HG03575 (cell line): ENCODE measurements at regions not wholly inside any gene's neighbourhood (a gene's known extent, or its start where the extent isn't known, plus 50 kb on each side); places are given as distances from the start of the nearest gene placed in this dataset.
A peak's percentile ranks its signal among the peaks of the same experiment; 100 is the strongest.

Source experiments
- ATAC-seq: cut with Tn5 transposase; IDR thresholded peaks from one replicate; pipeline ENCODE4 v1.9.1; 2021; ENCODE audit not compliant: unreplicated experiment, insufficient number of reproducible peaks, low FRiP score; ENCODE audit errors: extremely low read depth

DNA sequence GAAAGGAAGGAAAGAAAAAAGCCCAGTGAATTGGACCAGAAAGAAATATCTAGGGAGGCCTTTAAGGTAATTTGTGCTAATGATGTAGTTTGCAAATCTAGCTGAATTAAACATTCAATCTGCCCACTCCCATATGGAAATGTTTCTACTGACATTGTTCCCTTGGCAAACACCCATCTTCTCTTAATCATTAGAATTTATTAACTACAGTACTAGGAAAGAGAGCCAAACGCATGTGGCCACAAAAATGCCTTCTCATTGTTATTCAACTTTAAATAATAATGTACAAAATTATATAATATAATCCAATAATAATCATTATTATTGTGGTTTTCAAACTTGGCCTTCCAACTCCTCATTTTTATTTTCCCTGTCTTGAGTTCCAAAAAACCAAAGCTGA, 234.7 kb downstream of the NHLRC3 start:
- ATAC-seq = no peak

DNA sequence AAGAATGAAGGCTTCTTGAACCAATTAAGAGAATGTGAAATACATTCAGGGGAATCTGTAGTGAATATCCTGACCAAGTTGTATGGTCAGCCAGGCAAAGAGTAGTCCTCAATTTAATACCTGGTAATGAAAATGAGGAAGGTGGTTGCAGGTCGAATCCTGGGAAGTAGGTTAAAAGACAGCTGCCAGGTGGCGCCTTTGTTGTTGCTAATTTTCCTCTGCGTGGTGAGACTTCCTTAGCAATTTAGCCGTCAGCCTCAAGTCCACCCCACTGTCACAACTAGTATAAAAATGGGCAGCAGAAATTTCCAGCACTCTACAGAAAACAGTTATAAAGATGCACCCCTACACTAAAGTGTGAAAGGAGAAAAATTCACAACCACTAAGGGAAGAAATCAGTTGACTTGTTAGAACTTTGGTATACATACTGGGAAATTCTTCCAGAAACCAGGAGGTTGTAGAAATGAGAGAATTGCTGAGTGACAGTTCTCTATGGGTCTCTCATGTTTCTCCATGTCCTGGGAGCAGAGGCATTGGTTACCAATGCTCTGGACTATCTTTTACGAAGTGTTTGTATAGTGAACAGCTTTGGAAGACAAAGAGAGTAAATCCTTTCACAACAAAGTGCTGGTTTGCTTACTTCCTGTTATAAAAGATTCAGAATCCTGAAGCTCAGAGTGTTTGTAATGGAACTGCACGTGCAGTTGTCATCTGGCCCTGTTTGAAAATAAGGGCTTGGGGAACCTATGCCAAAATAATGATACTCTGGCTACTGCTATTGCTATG, 235.9 kb downstream of the NHLRC3 start:
- no peak for ATAC-seq

DNA sequence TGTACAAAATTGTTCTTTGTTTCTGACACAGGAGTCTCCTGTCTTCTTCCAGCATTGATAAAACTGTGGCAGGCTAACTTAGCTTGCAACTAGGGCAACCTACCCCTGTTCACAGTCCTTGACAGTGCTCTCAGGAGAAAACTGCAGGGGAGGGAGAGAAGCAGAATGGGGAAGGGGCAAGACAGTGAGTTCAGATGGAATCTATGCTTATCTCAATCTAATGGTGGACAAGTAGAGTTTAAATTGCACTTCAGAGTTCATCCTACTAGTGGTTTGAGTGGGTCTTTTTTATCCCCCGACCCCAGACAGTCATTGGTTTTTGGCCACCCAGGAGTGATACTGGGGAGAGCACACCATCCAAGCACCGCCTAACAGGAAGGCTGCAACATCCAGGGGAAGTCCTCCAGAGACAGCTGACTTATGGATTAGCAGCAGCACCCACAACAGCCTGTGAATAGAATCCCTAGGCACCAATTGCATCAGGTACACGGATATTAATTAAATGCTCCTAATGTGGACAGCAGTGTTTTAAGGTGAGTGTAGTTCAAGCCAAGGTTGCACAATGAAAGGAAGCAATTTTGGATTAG, 236.6 kb downstream of the NHLRC3 start:
- no peak for ATAC-seq

DNA sequence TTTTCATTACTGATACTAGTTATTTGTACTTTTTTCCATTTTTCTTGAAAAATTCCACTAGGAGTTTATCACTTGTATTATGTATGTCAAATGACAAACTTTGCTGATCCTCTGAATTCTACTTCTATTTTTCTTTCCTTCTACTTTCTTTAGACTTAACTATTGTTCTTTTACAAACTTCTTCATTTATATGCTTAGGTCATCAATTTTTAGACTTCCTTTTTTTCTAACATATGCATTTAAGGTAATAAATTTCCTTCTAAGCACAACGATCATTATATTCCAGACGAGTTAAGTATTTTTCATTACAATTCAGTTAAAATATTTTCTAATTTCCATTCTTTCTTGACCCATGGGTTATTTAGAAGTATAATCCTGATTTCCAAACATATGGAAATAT, 240.8 kb downstream of the NHLRC3 start:
- no peak for ATAC-seq

DNA sequence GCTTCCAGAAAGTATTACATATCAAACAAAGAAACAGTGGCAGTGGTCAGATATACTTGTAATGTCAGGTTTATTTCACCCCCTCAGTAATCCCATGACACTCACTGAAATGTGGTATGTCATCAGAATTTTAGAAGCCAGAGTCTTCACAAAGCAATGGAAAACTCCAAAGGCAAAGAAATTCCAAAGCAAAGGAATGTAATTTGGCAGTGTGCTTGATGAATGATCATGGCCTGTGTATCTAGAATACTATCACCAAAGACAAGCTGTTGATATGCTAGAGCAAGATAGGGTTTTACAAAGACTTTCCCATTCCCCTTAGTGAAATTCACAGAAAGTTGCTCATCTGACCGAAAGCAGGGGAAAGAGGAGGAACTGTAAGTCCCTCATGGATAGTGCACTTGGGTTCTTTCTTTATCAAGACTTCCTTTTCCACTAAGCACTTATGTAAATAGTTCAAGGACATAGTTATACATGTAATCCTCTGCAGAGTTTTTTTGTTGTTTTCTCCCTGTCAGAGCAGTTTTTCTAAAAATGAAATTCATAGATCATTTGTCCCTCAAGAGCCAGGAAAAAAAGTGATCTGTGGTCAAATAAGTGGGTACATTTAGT, 243.4 kb downstream of the NHLRC3 start:
- no peak for ATAC-seq

DNA sequence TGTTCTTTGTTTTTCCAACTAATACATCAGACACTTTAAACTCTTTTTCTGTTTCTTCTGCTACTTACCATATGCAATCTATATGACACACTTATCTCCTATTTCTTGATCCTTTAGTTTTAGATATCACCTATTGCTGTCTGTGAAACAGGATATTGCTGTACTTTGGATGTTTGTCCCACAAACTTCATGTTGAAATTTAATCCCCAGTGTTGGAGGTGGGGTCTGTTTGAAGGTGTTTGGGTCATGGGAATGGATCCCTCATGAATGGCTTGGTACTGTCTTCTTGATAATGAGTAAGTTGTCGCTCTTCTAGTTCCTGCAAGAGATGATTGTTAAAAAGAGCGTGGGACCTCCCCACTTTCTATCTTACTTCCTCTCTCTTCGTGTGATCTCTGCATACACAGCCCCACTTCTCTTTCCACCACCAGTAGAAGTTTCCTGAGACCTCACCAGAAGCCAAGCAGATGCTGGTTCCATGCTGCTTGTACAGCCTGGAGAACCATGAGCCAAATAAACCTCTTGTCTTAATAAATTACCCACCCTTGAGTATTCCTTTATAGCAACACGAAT, 244.2 kb downstream of the NHLRC3 start:
- peak; percentile 79 for ATAC-seq

DNA sequence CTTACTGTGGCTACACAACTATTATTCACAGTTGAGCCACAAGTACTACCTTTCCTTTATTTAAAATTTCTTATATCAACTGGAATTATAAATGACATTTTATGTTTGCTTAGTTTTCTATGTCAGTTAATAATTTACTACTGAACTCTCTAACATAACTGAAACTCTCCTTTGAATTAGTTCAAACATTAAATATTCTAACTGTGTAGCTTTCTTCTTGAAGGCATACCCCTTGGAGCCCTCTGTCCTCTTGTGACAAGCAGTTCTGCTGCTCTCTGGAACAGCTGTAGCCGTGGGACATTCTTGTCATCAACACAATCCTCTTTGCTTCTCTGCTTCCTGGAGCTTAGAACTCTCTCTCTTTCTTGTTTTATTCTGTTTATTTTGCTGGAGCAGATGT, 244.8 kb downstream of the NHLRC3 start:
- no peak for ATAC-seq

DNA sequence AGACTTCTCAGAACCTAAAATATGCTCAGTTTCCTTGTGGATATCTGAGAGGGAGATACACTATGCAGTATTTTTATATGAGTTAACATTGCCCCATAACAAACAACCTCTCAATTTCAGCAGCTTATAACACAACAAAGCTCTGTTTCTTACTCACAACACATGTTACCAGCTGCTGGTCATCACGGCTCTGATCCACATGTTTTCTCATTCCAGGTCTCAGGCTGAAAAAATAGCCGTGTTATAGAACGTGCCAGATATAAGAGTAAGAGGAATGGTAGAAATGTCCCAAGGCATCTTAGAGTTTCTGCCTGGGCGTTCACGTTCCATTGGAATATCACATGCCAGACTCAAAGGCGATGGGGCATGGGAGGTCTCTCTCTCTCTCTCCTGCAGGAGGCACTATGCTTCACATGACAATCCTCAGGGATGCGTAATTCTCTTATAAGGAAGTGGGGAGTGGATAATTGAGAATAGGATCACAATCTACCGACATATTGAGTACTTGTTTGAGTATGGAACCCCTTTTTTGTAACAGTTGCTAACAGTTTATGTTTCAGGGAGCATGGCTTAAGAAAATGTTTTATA, 246.6 kb downstream of the NHLRC3 start:
- ATAC-seq = no peak
